Heart right ventricle (tissue), 16 donors: ENCODE measurements at regions not wholly inside any gene's neighbourhood (a gene's known extent, or its start where the extent isn't known, plus 50 kb on each side); places are given as distances from the start of the nearest gene placed in this dataset.

Source experiments
- ATAC-seq, 8 donors: fragments of 200-7000 bp; cut with Tn5 transposase; one replicate each; pipeline ENCODE4 v1.9.1; 2020; ENCODE audit warnings: mild to moderate bottlenecking in 8 of 8, moderate library complexity in 8 of 8, moderate number of reproducible peaks in 1 of 8
- DNase-seq, 2 donors: peaks; one replicate each; pipeline ENCODE4 v3.0.0-alpha.2; 2020
- H3K27ac ChIP-seq, 10 donors: fragments of 200-600 bp; sonication (generic) in 2 of 10; one replicate each; pipeline versions ENCODE4 v1.5.0 to v1.8.0; 2020 to 2022; ENCODE audit warnings: mild to moderate bottlenecking in 3 of 10
- H3K27me3 ChIP-seq, 7 donors: fragments of 200-600 bp; one replicate each; pipeline ENCODE4 v1.8.0; 2021 to 2022; ENCODE audit warnings: mild to moderate bottlenecking in 2 of 7
- H3K36me3 ChIP-seq, 9 donors: fragments of 200-600 bp; sonication (generic) in 1 of 9; one replicate each; pipeline versions ENCODE4 v1.5.0 to v1.8.0; 2020 to 2022; ENCODE audit warnings: mild to moderate bottlenecking in 2 of 9
- H3K4me1 ChIP-seq, 9 donors: fragments of 200-600 bp; sonication (generic) in 1 of 9; one replicate each; pipeline versions ENCODE4 v1.5.0 to v1.8.0; 2020 to 2022; ENCODE audit warnings: mild to moderate bottlenecking in 4 of 9
- H3K4me3 ChIP-seq, 10 donors: fragments of 200-600 bp; sonication (generic) in 2 of 10; one replicate each; pipeline versions ENCODE4 v1.5.0 to v1.8.0; 2020 to 2022; ENCODE audit warnings: mild to moderate bottlenecking in 7 of 10, moderate library complexity in 2 of 10
- H3K9me3 ChIP-seq, 11 donors: fragments of 200-600 bp in 10 of 11; sonication (generic) in 2 of 11; one replicate each; pipeline versions ENCODE4 v1.5.0 to v1.8.0; 2013 to 2022; ENCODE audit warnings: mild to moderate bottlenecking in 2 of 11, control low read depth in 1 of 11, moderate library complexity in 1 of 11
- CTCF ChIP-seq, 9 donors: fragments of 200-600 bp; sonication (generic) in 2 of 9; IDR thresholded peaks; one replicate each; pipeline versions ENCODE4 v1.5.0 to v1.8.0; 2021 to 2022; ENCODE audit warnings: antibody characterized with exemption in 9 of 9, mild to moderate bottlenecking in 5 of 9, moderate library complexity in 1 of 9
- WGBS, 2 donors: extraction: QIAGEN DNeasy Blood & Tissue Kit; methylation state at CpG; one replicate each; pipeline ENCODE4 v1.1.7; 2013; ENCODE audit warnings: inconsistent platforms in 1 of 2; 5-methylcytosine and 5-hydroxymethylcytosine counted together
- intact Hi-C, 10 donors: fragments of 100-400 bp; cut with DNase I; formaldehyde crosslinking; loops; one replicate each; pipeline versions ENCODE4 v1.11.1 to v1.14.2; 2022
- donor health status: Arrhythmogenic right ventricular cardiomyopathy.
- donor health status: ischemic (EF 13 %, LVEDD 7.1; RV severe dilation, severe dysfunction).
- donor health status: healthy with polysubstance abuse.
- donor health status: DM: no; HTN: yes; CAD: no.
- donor health status: DM: no; HTN: no; CAD: no.
- donor health status: ischemic (EF 25% LVEDD 6.9; RV normal size, moderate dysfunction).
- donor health status: ischemic (EF 25% LVEDD 5.7; RV mildly dilated, moderate dysfunction).
- donor health status: healthy.
- donor health status: DM: yes; HTN: yes; CAD: no.
- donor health status: Ischemic cardiomyopathy.
- donor health status: ischemic (EF 35%, LVEDD 5.7; RV mildly dilated, moderate dysfunction).
- donor health status: nonischemic (EF 11% LVEDD 7.7; RV severe dilation, severe dysfunction).
- donor health status: DM: yes; HTN: yes; CAD: no.
- donor health status: PGD.
- donor health status: ischemic (EF 29% LVEDD 5.4; RV normal size, mild dysfunction).
- donor health status: nonischemic (EF 23%, LVEDD 6.1; RV moderate dilation, normal function).

GRCh38 chr18:35861367-35862118, 110.9 kb upstream of the RMP24 start:
- DNase-seq (peak; percentile 12 to 37), ATAC-seq (peak; percentile 81 to 99 (median 94))
- H3K9me3 ChIP-seq, result peaks cover 0 to 3% (median 0%) of the 10 kb centered on the region in 11 donors
- no peaks in the 10 kb centered on the region for H3K36me3 ChIP-seq
- 29 to 50% methylated on average over 5 of the region's 5 CpGs for WGBS, 2 donors
- no peak for TF ChIP-seq CTCF (IDR thresholded peaks at IDR 0.05)
- peak overlapping the region in 6 of 10 donors; percentile 14 to 33 (median 19) for H3K4me3 ChIP-seq
- intact Hi-C loops, result no loop called here
- no peaks in the 10 kb centered on the region for H3K27me3 ChIP-seq
- peaks cover 0 to 9% (median 0%) of the 10 kb centered on the region in 9 donors for H3K4me1 ChIP-seq
- H3K27ac ChIP-seq, result peak overlapping the region; percentile 22 to 83 (median 64)

- DNase-seq (no peak), ATAC-seq (peak in 6 of 8 donors; percentile 10 to 73 (median 50))
- no peaks in the 10 kb centered on the region for H3K27me3 ChIP-seq
- H3K9me3 ChIP-seq, result peaks cover 0 to under 1% (median 0%) of the 10 kb centered on the region in 11 donors
- no peak for TF ChIP-seq CTCF (IDR thresholded peaks at IDR 0.05)
- no peaks in the 10 kb centered on the region for H3K36me3 ChIP-seq
- H3K4me3 ChIP-seq, result no peak overlapping the region
- H3K4me1 ChIP-seq, result peaks cover 0 to 9% (median 0%) of the 10 kb centered on the region in 9 donors
- 46 to 51% methylated on average over 4 of the region's 4 CpGs for WGBS, 2 donors
- intact Hi-C loops, result no loop called here
- H3K27ac ChIP-seq, result peak overlapping the region in 9 of 10 donors; percentile 22 to 83 (median 63)
These were observed 110.3 kb upstream of the RMP24 start for GRCh38 chr18:35862119-35862640.

GRCh38 chr18:35864916-35865315, 107.6 kb upstream of the RMP24 start:
- no peaks in the 10 kb centered on the region for H3K9me3 ChIP-seq
- peaks cover 0 to 9% (median 0%) of the 10 kb centered on the region in 9 donors for H3K4me1 ChIP-seq
- no peak overlapping the region for H3K27ac ChIP-seq
- intact Hi-C loops, result no loop called here
- no peaks in the 10 kb centered on the region for H3K27me3 ChIP-seq
- no peak overlapping the region for H3K4me3 ChIP-seq
- ATAC-seq (no peak), DNase-seq (no peak)
- 90 to 93% methylated on average over 1 of the region's 1 CpG for WGBS, 2 donors
- no peak for TF ChIP-seq CTCF (IDR thresholded peaks at IDR 0.05)
- H3K36me3 ChIP-seq, result no peaks in the 10 kb centered on the region

- H3K27me3 ChIP-seq, result no peaks in the 10 kb centered on the region
- TF ChIP-seq CTCF (IDR thresholded peaks at IDR 0.05), result no peak
- peaks cover 0 to 8% (median 0%) of the 10 kb centered on the region in 11 donors for H3K9me3 ChIP-seq
- no peak overlapping the region for H3K27ac ChIP-seq
- ATAC-seq (no peak), DNase-seq (no peak)
- intact Hi-C loops, result no loop called here
- H3K4me1 ChIP-seq, result peaks cover 0 to 5% (median 0%) of the 10 kb centered on the region in 9 donors
- H3K4me3 ChIP-seq, result no peak overlapping the region
- no peaks in the 10 kb centered on the region for H3K36me3 ChIP-seq
These were observed 103.6 kb upstream of the RMP24 start for GRCh38 chr18:35868915-35869314.
